Daoy (cell line): ENCODE measurements at regions not wholly inside any gene's neighbourhood (a gene's known extent, or its start where the extent isn't known, plus 50 kb on each side); places are given as distances from the start of the nearest gene placed in this dataset.
"Not testable (repeated sequence)": the region's sequence is repeated elsewhere in the genome, so short reads cannot be mapped to it uniquely, and the experiment has no call there.

ENCODE experiments used
- DNase-seq: peaks from one replicate; pipeline ENCODE4 v3.0.0-alpha.2; 2015; ENCODE audit warnings: low read depth

DNA sequence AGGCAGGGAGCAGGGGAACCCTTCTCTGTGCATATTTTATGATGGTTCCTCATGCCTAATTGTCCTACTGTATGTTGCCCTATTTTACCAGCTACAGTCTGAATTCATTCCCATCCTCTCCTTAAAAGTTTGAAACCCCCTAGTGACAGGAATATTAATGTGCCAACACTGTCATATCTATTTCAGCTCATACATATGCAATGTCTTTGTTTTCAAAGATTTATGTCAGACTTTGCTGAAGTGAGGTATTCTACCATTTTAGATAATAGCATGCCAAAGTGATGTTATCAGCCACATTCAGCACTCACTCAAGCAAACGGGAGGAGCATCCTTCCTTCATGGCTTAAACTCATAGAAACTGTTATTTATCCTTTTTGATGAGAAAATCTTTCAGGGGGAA lies 696.5 kb downstream of the NR2F1-AS1 start:
- no peak for DNase-seq

DNA sequence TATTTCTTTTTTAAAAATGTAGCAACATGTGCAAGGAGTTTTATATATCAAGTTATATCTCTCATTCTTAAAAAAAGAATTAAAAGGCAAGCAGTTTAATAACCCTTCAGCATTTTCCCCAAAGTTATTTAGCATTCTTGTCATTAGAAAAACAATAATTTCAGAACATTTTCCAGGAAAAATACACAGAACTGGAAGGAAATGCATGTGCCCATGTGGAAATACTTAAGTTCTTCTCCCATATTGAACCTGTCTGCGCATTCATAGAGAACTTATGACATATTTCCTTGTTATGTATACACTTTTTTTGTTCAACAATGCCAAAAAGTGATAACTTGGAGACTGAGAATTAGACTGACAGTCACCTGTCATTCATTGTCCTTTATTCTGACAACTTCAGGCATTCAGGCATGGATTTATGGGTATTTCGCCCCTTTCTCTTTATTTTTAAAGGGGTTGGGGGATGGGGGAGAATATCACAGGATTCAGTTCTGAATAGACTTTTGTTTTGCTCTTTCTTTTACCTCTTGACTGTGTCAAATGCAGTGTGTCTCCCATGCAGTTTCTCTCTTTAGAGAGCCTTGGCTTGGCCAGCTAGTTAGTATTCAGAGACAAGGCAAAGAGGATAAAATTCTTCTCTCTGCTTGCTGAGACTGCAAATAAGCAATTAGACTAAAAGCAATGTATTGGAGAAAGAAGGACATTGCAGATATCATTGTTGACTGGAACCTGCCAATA lies 701.0 kb downstream of the NR2F1-AS1 start:
- DNase-seq, result no peak

DNA sequence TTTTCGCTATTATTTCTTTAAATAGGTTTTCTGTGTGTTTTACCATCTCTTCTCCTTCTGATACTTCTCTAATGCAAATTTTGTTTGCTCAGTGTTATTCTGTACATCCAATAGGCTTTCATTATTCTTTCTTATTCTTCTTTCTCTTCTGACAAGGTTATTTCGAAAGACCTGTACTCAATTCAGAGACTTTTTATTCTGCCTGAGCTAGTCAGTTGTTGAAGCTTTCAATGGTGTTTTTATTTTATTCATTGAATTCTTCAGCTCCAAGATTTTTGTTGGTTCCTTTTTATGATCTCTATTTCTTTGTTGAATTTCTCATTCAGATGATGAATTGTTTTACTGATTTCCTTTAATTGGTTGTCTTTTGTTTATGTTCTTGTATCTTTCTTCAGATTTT lies 706.2 kb downstream of the NR2F1-AS1 start:
- no peak for DNase-seq

DNA sequence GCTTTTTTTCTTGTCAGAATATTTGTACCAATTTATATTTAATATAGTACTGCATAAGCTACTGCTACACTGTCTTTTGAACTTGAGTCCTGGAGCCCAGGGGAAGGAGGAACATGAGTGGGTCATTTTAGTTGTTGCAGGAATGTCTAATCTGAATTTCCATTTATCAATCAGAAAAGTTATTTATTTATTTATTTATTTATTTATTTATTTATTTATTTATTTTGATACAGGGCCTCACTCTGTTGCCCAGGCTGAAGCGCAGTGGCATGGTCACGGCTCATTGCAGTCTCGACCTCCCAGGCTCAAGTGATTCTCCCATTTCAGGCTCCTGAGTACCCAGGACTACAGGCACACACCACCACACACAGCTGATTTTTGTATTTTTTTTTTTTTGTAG lies 712.6 kb downstream of the NR2F1-AS1 start:
- no peak for DNase-seq

DNA sequence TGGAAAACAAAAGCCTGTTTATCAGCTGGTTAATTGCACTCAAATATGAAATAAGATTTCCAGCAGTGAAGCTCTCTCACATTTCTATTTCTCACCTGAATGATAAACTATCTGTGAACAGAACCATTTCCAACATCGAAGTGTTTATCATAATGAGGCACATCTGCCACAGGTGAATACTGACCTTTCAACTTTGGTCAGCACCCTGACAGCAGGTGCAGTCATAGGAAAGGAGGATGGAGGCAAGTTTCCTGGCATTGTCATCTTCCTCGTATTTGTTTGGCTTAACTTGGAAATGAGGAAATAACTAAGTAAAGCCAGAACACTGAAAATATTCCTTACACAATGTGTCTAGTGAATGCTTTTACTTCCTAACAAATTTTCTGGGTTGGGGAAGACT lies 716.4 kb downstream of the NR2F1-AS1 start:
- no peak for DNase-seq

DNA sequence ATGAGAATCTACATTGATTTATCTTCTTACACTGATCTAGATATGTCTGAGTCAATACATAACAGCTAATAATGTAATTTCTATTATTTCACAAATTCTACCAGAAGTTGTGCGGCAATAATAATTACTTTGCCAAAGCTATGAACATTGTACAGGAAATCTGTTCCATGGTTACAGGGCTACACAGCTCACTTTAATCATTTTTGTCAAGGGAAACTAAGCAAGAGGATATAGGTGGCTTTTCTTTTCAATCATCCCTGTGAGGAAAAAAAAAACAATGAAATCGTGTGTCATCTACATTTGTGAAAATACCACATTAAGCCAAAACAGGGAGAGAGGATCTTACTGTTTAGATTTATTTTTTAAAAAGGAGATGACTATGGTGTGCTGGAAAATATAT lies 717.4 kb downstream of the NR2F1-AS1 start:
- no peak for DNase-seq

DNA sequence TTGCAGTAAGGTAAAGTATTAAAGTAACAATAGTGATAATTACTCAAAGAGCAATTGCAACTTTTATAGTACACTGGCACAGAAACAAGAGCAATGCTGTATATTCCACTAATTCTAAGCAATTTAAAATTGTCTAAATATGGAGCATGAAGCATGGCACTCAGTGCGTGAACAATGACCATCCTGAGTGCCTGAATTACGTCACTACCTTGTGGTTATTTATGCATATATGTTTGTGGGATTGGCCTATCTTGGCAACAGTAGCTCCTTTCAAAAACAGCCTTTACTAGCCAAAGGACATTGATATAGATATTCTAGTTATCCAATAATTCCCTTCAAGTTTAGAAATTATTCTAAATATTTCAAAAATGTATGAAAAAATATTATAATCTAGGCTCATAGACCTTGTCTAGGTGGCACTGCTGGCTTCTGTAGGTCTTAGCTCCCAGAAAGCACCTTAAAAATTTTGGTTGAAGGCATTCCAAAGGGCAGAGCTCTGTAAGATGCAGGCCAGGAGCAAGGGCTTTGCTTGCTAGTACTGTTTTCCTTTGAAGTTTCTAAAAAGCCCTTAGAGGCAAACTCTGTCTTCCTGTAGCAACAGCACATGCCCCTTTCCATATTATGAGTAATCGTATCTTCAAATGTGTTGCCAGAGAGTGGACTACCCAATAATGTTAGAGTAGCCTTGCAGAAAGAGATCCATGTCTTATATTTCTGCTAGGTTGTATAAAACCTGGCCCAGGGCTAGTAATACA lies 719.3 kb downstream of the NR2F1-AS1 start:
- no peak for DNase-seq

DNA sequence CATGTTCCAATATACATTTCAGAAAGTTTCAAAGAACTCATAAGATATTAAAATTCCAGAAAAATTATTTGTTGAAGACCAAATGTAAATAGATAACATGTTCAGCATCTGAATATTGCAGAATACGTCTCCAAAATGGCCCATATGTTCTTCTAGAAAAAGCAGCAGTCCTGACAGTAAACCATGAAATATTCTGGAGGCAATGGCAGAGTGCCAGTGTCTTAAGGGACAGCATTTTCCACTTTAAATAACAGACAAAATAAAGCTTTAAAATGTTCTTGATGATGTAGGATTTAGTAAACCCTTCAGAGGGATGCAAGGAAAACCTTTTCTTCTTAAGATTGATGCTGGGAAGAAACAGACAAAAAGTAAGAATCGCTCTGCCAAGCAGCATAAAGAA lies 721.0 kb downstream of the NR2F1-AS1 start:
- no peak for DNase-seq

DNA sequence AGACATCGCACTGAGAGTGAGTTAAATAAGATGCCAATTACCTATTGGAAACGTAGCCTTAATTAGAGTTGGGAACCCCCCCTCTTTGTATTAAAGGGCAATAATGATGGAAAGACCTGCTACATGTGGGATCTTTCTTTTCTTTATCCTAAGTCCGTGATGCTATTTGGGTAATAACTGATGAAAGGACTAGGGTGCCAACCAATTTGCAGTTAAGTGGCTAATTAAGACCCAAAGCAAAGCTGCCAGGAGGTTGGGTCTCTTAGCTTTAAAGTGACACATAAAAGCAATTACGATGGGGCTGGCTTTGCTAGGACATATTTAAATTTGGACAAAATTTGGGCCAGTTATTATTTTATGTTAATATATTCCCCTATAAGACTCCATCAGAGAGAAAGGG lies 728.8 kb downstream of the NR2F1-AS1 start:
- no peak for DNase-seq

DNA sequence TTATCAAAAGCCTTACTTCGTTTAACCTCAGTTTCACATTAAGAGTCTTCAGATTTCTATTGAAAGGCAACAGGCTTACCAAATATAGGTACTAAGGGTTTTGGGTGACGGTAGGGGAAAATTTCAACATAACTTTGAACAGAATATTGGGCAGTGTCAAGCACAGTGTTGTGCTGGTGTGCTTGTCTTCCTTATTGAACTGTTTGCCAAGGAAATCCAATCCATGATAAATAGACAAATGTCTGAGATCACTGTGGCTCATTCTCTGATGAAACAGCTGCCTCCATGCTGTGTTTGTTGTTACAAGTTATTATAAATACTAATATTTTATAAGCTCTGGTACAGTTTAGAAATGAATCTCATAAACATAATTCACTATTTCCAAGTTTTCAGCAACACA lies 730.1 kb downstream of the NR2F1-AS1 start:
- no peak for DNase-seq

DNA sequence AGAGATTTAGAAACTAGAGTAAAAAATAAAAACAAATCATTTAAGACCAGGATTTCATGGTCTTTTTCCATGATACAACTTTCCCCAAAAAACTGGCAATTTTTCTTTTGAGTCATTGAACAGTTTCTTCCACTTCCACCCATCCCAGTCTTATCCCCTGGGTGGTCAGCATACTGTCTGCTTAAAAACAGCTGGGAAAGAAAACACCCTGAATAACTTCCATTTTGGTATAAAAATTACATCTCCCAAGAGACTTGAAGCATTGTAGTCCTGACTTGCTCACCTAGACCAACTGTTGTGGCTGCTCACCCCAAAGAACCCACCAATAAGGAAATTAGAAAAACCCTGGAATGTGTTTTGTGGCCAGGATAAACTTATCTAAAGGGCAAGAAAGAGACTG lies 731.3 kb downstream of the NR2F1-AS1 start:
- DNase-seq, result no peak

DNA sequence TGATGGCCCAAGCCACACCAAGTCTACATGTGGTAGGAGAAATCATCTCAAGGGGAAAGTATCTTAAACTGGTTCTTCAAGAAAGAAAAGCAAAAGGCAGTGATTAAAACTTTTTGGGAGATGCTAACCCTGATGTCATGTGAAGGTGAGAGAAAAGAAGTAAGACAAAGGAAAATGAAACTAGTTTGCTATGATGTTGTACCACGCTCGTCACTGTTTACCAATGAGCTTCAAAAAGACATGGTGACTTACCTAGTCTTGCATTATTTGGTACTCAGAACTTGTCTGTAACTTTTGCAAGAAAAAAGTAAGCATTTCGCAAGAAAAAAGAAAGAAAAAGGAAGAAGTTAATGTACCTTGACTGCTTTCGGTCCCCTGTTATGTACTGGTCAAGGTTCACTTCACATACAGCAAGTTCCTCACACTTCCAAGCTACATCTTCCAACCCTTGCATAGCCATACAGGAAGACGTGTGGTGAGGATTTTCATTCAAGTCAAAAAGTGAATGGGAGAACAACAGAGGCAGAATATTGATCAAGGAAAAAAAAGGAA lies 739.3 kb downstream of the NR2F1-AS1 start:
- DNase-seq, result no peak

DNA sequence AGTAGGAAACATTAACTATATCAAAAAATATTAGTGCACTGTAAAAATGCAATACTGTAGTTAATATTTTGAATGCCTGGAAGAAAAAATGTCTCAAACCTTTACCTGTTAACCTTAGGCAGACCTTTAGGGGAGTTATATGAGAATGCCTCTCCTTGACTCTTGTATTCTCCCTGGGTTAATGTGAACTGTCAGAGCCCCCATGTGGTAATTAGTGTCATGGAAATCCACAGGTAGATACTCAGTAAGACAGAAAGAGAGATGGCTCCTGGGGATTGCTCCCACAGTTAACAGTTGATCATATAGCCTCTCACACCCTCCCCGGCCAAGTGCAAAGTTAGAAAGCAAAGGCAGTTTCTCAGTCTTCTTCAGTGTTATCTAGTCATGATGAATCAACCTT lies 742.8 kb downstream of the NR2F1-AS1 start:
- peak; percentile 8 for DNase-seq

DNA sequence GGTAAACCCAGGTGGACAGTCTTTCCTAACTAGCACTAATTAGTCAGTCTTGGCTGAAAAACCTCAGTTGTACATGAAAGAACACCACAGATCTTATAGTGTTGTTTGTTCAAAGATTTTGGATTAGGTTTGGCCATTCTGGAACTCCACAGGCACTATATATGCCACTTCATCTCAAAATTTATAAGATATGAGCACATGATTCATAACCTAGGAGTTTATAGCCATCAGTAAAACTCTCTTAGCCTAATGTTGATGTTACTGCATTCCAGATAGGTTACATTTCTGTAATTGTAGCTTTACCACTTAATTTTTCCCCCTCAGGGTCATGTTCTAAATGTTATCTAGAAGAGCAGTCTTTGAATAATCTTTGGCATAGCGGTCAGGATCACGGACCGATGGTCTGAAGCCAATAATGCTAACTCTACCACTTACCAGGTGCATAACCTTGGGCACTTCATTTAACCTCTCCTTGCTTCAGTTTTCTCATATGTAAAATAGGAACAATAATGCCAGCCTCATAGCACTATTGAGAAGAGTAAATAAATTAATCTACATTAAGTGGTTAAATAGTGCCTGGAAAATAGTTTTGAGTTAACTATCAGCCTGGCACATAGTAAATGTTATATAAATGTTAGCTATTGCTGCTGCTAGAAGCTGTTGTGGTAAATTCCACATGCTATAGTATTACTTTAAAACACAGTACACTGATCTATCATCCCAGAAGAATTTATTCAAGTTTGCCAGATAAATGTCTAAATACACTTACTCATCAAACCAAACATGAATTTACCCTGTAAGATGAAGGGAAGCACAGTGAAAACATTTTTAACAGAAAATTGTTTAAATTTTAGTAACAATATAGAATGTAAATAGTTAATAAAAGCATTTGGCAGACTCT lies 743.9 kb downstream of the NR2F1-AS1 start:
- DNase-seq, result no peak

DNA sequence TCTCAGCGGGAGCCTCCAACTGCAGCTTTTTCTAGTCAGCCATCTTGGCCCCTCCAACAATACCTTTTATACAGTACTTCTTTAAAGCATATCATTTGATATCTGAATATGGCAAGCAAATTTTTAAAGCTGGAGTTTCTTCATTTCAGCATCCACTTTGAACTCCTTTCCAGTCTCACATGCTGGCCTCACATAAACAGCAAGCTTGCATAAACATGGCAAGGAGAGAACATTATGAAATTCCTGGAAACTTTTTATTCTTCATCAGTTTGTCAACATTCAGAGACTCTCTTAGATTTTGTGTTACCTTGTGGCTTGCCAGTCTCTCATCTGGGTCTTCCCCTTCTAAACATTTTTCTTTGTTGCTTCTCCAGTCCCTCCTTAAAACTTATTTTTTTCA lies 745.3 kb downstream of the NR2F1-AS1 start:
- DNase-seq, result no peak

DNA sequence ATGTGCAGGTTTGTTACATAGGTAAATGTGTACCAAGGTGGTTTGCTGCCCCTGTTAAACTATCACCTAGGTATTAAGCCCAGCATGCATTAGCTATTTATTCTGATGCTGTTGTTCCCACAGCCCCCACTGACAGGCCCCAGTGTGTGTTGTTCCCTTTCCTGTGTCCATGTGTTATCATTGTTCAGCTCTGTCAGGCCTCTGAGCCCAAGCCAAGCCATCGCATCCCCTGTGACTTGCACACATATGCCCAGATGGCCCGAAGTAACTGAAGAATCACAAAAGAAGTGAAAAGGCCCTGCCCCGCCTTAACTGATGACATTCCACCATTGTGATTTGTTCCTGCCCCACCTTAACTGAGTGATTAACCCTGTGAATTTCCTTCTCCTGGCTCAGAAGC lies 757.5 kb downstream of the NR2F1-AS1 start:
- DNase-seq, result not testable (repeated sequence)

DNA sequence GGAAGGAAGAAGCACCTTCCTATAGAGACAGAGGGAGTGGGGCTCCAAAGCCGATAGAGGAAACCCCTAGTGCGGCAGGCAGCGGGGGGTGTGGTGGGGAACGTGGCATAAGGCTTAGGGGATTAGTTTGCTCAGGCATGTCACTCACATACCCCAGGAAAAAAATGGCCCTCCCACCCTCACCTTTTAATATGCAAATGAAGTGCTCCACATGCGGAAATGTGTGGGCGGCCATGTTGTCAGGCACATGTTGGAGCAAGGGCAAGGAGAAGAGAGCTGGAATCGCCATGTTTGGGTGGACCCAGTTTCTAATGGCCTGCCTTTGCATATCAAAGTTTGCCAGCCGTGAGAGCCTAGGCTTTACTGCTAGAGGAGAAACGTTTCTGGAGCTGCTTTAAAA lies 758.8 kb downstream of the NR2F1-AS1 start:
- no peak for DNase-seq

DNA sequence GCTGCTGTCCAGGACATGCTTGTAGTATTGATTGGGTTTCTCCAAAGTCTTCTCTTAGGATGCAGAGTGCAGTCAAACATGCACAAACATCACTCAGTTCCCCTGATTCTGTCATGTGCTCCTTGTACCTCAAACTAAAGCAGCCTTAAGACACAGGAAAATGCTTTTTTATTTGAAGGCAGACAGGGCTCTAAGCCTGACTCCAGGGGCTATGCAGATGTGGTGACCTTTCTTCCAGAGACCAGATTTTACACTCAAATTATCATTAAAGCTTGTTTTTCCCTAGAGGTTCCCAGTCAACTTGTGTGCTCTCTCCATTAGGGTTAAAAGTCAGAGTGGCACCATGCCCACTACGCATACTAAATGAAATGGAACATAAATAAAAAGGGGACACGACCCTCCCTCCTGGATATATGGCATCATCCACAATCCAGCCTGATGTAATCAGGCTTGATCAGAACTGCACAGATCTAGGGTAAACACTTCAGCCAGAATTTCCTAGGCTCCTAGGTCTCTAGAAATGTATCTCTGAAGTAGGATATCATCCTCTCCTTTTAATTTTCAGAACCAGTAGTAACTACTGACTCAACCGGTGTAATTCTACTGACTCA lies 771.1 kb downstream of the NR2F1-AS1 start:
- no peak for DNase-seq

DNA sequence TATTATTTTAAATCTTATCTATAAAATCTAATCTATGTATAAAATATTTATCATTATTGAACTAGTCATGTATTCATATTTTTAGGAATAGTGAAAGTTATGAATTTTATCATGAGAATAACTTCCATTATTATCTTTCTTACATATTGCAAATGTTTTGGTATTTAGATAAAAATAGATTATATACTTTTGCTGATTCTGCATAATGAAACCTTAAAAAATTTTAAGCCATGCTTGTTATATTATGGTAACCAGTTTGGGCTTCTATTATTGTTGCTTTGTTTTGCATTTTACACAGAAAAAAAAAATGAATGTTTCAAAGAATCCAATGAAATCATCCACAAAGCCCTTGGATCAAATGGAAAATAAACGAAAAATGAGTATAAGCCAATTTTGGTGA lies 772.5 kb downstream of the NR2F1-AS1 start:
- no peak for DNase-seq

DNA sequence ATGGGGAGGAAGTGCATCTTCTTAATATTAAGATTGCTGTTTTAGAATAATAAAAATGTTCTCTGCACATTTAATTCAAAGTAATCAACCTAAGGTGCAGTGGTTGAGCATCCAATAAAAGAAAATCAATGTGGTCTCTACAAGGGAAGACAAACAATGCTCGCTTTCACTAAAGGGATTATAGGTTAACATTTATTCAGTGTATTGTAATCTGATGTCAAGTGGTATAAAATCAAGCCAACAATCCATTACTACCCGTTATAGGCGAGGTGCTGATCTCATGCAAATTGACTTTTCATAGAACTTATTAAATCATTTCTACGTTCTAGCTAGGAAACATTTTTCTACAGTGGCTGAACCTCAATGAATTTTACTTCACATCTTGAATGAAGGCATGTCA lies 773.9 kb downstream of the NR2F1-AS1 start:
- DNase-seq, result no peak

DNA sequence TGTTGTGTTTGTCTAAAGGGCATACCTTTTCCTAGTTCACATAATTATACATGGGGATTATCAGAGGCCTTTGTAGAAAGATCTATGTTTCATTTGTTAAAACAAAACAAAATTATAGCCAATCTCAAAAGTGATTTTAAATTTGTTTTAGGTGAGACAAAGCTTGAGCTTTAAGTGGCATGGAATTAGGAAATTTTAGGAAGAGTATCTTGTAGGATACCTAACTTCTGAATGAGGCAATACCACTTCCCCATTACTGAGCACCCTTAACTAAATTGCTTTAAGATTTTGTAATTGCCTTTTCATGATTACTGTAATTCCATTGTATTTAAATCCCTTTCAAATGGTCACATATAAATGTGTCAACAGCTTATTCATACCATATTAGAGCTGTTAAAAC lies 775.6 kb downstream of the NR2F1-AS1 start:
- no peak for DNase-seq

DNA sequence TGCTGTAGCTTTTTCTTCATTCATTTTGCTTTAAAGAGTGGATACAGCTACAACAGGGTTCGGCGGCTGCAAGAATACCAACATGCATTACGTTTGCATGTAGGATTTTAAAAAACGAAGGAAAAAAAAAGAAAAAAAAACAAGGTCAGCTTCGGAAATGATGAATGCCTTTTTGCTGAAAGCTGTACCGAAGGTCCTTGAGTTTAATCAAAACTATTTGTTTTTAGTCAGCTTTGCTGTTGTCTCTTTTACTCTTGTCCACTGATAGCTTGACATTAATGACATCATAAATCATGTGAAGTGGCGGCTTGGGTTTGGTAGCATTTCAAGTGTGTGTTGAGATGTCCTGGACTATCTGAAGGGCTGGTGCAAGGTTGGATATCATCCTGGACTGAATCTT lies 779.1 kb downstream of the NR2F1-AS1 start:
- DNase-seq, result no peak
